ENCODE measurements at regions not wholly inside any gene's neighbourhood (a gene's known extent, or its start where the extent isn't known, plus 50 kb on each side); places are given as distances from the start of the nearest gene placed in this dataset.

- TF ChIP-seq CTCF (IDR thresholded peaks at IDR 0.05): no peak
- no peak for TF ChIP-seq POLR2A (IDR thresholded peaks at IDR 0.05)
Measured at GRCh38 chr1:88013485-88013884, 670.6 kb upstream of the PKN2 start.

Measured in testis (tissue), 2 donors.